Ishikawa (cell line): ENCODE measurements at regions not wholly inside any gene's neighbourhood (a gene's known extent, or its start where the extent isn't known, plus 50 kb on each side); places are given as distances from the start of the nearest gene placed in this dataset.

Experiments
- CEBPB ChIP-seq: IDR thresholded peaks from 2 replicates; pipeline ENCODE4 v1.6.1; 2012
- CREB1 ChIP-seq: IDR thresholded peaks from 2 replicates; pipeline ENCODE4 v1.6.1; 2012; ENCODE audit warnings: low read depth
- EGR1 ChIP-seq: IDR thresholded peaks from 2 replicates; pipeline ENCODE4 v1.6.1; 2012
- EP300 ChIP-seq: IDR thresholded peaks from 2 replicates; pipeline ENCODE4 v1.6.1; 2012; ENCODE audit warnings: borderline replicate concordance
- FOXM1 ChIP-seq: IDR thresholded peaks from 2 replicates; pipeline ENCODE4 v1.6.1; 2012; ENCODE audit warnings: low read depth, borderline replicate concordance
- MAX ChIP-seq: IDR thresholded peaks from 2 replicates; pipeline ENCODE4 v1.6.1; 2012
- NFIC ChIP-seq: IDR thresholded peaks from 2 replicates; pipeline ENCODE4 v1.6.1; 2012
- RAD21 ChIP-seq: IDR thresholded peaks from 2 replicates; pipeline ENCODE4 v1.6.1; 2012; ENCODE audit warnings: low read depth
- TAF1 ChIP-seq: IDR thresholded peaks from 2 replicates; pipeline ENCODE4 v1.6.1; 2012; ENCODE audit warnings: low read depth, mild to moderate bottlenecking
- TCF12 ChIP-seq: IDR thresholded peaks from 2 replicates; pipeline ENCODE4 v1.6.1; 2012; ENCODE audit warnings: low read depth
- TEAD4 ChIP-seq: IDR thresholded peaks from 2 replicates; pipeline ENCODE4 v1.6.1; 2012
- YY1 ChIP-seq: IDR thresholded peaks from 2 replicates; pipeline ENCODE4 v1.6.1; 2012; ENCODE audit warnings: low read depth
- ZBTB7A ChIP-seq: IDR thresholded peaks from 2 replicates; pipeline ENCODE4 v1.6.1; 2012; ENCODE audit warnings: low read depth
- TF ChIP-seq, protein P1 (sequence below): IDR thresholded peaks from 2 replicates; pipeline ENCODE4 v1.6.1; 2012
- TF ChIP-seq, protein P2 (sequence below): IDR thresholded peaks from 2 replicates; pipeline ENCODE4 v1.6.1; 2012; ENCODE audit warnings: low read depth, mild to moderate bottlenecking

DNA sequence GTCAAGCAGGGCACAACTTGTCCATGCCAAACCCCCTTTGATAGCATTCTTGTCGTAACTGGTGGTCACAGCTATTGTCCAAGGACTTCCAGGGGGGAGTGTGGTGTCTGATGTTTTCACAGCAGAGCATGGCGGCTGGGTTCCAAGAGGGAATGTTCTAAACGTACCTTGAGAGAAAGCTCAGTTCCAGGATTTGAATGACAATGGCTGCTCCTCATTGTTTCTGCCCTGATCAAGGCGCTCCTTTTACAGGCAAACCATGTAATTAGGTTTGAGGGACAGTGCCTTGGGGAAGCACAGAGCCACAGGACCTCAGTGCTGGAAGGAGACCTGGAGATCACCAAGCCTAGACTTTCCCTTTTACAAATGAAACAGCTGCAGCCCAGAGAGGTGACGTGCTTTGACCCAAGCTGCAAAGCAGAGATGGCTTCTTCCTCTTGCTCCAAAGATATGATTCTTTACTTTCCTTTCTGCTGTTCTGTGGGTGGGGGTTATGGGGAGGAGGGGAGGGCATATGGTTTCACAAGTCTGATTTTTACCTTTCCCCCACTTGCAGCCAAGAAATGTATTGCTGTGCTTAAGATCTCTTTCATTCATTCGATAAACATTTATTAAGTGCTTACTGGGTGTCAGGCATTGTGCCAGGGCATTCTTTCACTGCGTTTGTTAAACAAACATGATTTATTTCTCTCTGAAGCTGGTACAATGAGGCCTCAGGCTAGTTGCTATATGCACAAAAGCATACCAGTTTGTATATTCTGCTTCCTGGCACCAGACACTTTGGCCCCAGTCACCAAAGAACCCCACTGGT lies 172.8 kb downstream of the KTN1 start:
- no peak for TF ChIP-seq RAD21
- TF ChIP-seq YY1, result no peak
- TF ChIP-seq ZBTB7A, result no peak
- peak; percentile 78 for TF ChIP-seq EP300
- no peak for TF ChIP-seq MAX
- no peak for TF ChIP-seq CREB1
- peak; percentile 98 for TF ChIP-seq NFIC
- no peak for TF ChIP-seq TAF1
- peak; percentile 75; the same call in 1 of the 2 replicates for TF ChIP-seq TCF12
- no peak for TF ChIP-seq EGR1
- TF ChIP-seq, protein P1, sequence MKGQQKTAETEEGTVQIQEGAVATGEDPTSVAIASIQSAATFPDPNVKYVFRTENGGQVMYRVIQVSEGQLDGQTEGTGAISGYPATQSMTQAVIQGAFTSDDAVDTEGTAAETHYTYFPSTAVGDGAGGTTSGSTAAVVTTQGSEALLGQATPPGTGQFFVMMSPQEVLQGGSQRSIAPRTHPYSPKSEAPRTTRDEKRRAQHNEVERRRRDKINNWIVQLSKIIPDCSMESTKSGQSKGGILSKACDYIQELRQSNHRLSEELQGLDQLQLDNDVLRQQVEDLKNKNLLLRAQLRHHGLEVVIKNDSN, result no peak
- TF ChIP-seq CEBPB, result peak; percentile 51
- no peak; the same call in 1 of the 2 replicates for TF ChIP-seq FOXM1
- peak; percentile 88 for TF ChIP-seq TEAD4
- TF ChIP-seq, protein P2, sequence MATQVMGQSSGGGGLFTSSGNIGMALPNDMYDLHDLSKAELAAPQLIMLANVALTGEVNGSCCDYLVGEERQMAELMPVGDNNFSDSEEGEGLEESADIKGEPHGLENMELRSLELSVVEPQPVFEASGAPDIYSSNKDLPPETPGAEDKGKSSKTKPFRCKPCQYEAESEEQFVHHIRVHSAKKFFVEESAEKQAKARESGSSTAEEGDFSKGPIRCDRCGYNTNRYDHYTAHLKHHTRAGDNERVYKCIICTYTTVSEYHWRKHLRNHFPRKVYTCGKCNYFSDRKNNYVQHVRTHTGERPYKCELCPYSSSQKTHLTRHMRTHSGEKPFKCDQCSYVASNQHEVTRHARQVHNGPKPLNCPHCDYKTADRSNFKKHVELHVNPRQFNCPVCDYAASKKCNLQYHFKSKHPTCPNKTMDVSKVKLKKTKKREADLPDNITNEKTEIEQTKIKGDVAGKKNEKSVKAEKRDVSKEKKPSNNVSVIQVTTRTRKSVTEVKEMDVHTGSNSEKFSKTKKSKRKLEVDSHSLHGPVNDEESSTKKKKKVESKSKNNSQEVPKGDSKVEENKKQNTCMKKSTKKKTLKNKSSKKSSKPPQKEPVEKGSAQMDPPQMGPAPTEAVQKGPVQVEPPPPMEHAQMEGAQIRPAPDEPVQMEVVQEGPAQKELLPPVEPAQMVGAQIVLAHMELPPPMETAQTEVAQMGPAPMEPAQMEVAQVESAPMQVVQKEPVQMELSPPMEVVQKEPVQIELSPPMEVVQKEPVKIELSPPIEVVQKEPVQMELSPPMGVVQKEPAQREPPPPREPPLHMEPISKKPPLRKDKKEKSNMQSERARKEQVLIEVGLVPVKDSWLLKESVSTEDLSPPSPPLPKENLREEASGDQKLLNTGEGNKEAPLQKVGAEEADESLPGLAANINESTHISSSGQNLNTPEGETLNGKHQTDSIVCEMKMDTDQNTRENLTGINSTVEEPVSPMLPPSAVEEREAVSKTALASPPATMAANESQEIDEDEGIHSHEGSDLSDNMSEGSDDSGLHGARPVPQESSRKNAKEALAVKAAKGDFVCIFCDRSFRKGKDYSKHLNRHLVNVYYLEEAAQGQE, result no peak

DNA sequence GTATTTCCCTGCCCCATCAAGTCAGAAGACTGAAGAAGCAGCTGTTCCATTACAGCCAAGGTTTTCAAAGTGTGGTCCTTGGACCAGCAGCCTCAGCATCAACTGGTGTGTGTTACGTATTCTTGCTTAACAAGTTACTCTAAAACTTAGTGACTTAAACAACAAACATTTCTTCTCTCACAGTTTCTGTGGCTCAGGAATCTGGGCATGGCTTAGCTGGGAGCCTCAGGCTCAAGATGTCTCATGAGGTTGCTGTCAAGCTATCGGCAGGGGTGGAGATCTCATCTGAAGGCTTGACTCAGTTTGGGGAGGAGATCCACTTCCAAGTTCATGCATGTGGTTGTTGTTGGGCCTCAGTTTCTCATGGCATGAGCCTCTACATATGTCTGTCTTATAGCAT lies 174.5 kb downstream of the KTN1 start:
- TF ChIP-seq, protein P1, result no peak
- TF ChIP-seq TCF12, result no peak
- no peak for TF ChIP-seq RAD21
- no peak for TF ChIP-seq MAX
- TF ChIP-seq NFIC, result no peak
- TF ChIP-seq TEAD4, result no peak

- no peak for TF ChIP-seq NFIC
- TF ChIP-seq, protein P2, result no peak
- no peak for TF ChIP-seq RAD21
- TF ChIP-seq FOXM1, result no peak
- no peak for TF ChIP-seq TCF12
- no peak for TF ChIP-seq CREB1
- no peak for TF ChIP-seq YY1
- TF ChIP-seq TEAD4, result no peak
- TF ChIP-seq EP300, result no peak
- TF ChIP-seq ZBTB7A, result no peak
- TF ChIP-seq, protein P1, result no peak
Observed at GRCh38 chr14:55754871-55755270, 174.9 kb downstream of the KTN1 start.

- TF ChIP-seq TEAD4 (no peak), RAD21 (no peak), NFIC (no peak), MAX (no peak), FOXM1 (no peak), CREB1 (no peak), ZBTB7A (no peak), TCF12 (no peak), CEBPB (no peak)
Observed at GRCh38 chr14:55756078-55756477, 176.1 kb downstream of the KTN1 start.

- TF ChIP-seq CEBPB, result no peak
- TF ChIP-seq RAD21, result no peak
- no peak for TF ChIP-seq EP300
- no peak for TF ChIP-seq MAX
- no peak for TF ChIP-seq CREB1
- TF ChIP-seq NFIC, result no peak
- no peak for TF ChIP-seq FOXM1
- TF ChIP-seq, protein P2, result no peak
- no peak for TF ChIP-seq EGR1
- no peak for TF ChIP-seq YY1
- no peak for TF ChIP-seq TEAD4
- TF ChIP-seq ZBTB7A, result no peak
- TF ChIP-seq, protein P1, result no peak
- no peak for TF ChIP-seq TAF1
- no peak for TF ChIP-seq TCF12
Observed at GRCh38 chr14:55756557-55756956, 176.6 kb downstream of the KTN1 start.
